Kidney capillary endothelial cell (primary cell): ENCODE measurements at regions not wholly inside any gene's neighbourhood (a gene's known extent, or its start where the extent isn't known, plus 50 kb on each side); places are given as distances from the start of the nearest gene placed in this dataset.
"Not testable (repeated sequence)": the region's sequence is repeated elsewhere in the genome, so short reads cannot be mapped to it uniquely, and the experiment has no call there.

Experiments
- DNase-seq: peaks from one replicate; pipeline ENCODE4 v3.0.0-alpha.2; 2018; ENCODE audit warnings: low spot score

DNA sequence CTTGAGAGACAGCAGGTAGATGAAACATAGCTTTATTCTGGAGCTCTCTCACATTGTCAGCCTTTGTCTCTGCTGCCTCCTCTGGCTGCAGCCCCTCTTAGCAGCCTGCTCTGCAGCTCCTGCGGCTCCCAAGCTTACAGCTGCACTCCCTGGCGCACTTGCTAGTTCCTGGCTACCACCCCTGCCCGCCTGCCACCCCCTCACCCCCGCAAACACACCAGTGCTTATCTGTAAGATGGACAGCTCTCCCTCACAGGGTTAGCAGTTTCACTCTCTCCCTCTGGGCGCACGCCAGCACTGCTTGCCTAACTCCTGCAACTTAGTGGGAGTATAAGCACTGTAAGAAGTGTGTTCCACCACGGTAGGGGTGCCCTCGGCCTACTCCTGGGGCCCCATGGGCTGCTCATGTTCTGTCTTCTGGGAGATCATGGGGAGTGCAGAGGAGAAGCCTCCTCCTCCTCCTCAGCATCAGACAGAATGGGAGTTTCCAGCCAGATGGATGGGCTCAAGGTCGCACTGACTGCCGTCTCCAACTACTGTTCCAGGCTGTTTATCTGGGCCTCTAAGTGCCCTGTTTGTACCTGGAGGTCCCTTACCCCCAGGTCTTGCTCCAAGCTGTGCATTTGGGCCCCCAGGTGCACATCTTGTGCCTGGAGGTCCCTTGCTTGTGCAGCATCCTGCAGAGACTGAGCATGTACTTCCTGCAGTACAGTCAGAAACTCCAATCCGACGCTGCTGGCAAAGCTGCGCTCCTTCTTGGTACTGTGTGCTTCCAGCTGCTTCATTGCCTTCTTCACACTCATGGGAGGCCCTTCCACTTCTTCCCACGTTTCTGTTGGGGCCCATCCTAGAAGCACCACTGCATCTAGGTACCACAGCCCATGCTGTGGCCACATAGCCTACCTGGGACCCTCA, 1388.1 kb downstream of the AMY1C start:
- no peak for DNase-seq

DNA sequence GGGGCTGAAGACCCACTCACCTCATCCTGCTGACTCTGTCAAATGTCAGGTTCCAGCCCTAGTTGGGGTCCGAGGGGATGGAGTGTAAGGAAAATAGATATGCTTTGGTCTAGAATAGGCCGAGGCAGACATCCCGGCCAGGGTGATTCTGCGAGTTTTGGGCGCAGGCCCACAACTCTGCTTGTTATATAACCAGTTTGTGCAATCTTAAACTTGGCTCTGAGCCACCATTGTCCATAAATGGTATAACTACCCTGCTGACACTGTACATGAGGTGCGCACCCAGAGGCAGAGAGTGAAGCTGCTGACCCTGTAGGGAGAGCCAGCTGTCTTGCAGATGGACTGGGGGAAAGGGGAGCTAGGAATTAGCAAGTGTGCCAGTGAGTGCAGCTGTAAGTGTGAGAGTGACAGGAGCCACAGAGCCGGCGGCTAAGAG, 1388.8 kb downstream of the AMY1C start:
- no peak for DNase-seq

DNA sequence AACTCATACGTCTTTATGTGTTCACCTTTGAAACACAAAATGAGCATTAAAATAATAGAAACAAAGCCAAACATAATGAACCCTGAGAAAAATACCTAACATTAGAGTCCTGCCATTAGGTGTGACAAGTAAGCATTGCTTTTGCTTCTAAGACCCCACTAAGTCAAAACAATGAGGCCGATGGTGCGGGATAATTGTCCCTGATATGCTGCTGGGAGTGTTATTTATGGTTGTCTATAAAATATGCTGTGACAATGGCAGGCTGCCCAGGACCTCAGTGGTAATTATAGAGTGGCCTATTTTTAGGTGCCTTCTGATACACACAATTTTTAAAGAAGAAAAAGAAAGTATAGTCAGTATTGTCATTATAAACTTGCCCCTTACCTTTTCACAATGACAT, 1423.1 kb downstream of the AMY1C start:
- no peak for DNase-seq

DNA sequence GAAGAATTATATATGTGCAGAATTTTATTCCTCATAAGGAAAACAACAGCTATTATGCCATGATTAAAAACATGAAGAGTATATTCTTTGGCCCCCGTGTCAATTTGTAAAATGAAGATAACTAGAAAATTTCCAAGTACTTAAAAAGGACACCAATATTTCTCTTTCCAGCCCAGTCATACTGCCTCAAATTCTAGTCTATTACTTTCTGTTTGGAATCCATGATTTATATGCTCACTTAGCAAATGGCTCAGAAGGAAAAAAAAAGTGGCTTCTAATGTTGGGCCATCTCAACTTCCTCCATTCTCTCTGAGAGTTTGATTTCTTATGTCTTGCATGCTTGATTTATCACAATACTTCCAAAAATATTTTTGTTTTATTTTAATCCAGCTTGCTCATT, 1431.1 kb downstream of the AMY1C start:
- no peak for DNase-seq

DNA sequence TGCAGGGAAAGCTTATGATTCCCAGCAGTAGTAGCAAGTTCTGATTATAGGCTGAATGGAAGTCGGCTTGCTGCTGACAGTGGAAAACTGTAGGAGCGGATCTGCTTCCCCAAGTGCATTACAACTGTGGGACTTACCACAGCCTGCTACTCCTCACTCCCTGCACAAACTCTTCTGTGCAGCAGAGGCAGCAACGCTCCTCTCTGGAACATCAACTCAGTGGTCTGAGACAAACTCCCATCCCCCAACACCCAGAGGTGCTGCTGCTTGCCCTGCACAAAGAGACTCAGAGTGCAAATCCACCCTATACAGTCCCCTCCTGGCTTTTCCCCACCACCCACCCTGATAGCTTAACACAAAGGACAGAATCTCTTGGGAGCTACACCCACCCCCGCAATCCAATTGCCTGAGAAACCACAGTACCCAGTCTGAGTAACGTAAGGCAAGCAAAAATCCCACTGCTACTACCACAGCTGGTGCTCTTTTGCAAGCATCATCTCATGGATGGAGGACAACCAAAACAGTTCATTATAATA, 1455.2 kb downstream of the AMY1C start:
- DNase-seq, result no peak

DNA sequence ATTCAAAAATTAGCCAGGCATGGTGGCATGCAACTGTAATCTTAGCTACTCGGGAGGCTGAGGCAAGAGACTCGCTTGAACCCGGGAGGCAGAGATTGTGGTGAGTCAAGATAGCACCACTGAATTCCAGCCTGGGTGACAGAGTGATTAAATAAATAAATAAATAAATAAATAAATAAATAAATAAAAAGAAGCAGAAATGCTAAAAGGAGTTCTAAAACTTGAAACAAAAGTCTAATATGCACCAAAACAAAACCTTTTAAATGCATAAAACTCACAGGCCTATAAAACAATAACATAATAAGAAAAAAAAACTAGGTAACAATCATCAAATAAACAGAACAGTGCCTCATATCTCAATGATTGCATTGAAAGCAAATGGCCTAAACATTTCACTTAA, 1458.9 kb downstream of the AMY1C start:
- no peak for DNase-seq

DNA sequence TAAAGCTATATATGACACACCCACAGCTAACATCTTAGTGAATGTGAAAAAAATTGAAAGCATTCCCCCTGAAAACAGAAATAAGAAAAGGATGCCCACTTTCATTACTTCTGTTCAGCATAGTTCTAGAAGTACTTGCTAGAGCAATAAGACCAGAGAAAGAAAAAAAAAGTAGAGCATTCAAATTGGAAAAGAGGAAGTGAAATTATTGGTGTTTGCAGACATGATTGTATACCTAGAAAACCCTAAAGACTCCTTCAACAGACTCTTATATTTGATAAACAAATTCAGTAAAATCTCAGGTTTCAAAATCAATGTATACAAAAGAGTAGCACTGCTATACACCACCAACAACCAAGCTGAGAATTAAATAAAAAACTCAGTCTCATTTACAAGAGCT, 1461.0 kb downstream of the AMY1C start:
- no peak for DNase-seq

DNA sequence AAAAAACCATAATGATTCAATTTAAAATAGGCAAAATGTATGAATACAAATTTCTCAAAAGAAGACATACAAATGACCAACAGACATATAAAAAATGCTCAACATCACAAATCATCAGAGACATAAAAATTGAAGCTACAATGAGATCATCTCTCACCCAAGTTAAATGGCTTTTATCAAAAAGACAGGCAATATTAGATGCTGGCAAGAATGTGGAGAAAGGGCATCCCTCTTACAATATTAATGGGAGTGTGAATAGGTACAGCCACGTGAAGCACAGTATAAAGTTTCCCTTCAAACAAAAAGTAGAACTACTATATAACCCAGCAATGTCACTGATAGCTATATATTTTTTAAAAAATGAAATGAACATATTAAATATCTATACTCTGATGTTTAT, 1481.7 kb downstream of the AMY1C start:
- DNase-seq, result no peak

DNA sequence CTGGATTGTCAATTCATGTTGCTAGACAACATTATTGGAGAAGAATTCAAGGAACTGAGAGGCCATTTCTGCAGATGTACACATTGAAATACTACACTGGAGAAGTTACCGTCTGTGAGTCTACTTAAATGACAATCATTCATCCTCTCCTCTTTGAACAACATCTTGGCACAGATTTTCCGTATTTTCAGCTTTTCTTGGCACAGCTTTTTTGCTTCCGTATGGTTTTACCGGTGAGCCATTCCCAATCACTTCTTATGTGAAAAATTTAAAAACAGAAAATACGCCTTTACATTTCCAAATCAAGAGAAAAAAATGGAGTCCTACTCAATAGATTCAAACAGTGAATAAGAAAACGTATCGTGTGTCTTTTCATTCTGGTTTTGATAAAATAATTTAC, 1493.7 kb downstream of the AMY1C start:
- no peak for DNase-seq

DNA sequence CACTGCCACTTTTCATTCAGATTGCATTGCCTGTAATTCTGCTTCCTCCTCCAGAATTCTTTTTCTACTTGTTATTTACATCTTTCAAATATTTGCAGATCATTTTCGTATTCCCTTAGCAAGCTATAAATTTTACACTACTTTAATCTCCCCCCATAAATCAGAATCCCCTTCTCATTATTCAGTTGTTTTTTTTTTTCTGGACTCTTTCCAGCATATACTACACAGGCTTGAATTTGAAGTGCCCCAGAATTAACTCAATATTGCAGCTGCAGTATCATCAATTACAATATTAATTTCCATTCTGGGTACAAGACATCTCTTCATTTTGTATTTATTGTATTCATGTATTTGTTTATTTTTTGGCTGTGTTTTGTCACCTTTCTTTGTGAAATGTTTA, 1494.3 kb downstream of the AMY1C start:
- no peak for DNase-seq

DNA sequence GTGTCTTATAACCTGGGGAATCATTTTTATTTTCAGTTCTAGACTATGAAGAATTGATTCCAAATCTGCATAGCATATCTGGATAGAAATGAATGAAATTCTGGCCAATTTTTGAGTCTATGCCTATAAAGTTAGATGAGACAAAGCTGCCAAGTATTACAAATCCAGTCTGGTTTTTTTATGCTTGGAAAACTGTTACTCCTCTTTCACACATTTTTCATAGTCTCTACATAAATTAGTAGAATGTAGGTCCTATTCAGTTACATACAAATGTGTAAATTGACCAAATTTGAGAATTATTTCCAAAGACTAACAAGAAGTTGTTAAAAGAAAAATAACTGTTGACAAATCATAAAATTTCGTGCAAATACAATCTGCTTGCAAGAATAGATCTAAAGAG, 1505.2 kb downstream of the AMY1C start:
- DNase-seq, result no peak

DNA sequence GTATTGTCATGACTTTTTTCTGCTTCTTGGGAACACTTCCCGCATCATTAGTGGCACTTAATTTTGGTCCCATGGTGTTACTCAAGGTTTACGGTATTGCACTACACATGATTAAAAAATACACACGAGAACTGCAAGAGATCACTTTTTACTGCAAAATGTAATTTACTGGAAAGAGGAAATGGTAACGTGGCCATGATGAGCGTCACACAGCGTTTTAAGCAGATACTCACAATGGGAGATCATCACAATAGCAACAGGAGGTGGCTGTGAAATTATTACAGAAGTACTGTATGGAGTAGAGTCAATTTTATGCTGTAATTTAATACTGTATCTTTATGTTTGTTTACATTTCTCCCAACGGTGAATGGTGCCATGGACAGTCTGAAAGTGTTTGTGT, 1510.3 kb downstream of the AMY1C start:
- DNase-seq, result no peak

DNA sequence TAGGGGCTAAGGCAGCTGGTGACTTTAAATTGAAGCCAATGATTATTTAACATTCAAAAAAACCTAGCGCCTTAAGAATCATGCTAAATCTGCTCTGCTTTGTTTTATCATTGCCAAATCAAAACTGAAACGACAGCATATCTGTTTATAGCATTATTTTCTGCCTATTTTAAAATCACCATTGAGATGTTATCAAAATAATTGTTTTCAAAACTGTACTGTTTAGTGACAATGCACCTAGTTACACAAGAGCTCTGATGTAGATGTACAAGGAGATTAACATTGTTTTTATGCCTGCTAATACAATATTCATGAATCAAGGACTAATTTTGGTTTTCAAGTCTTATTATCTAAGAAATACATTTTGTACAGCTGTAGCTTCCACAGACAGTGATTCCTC, 1521.3 kb downstream of the AMY1C start:
- DNase-seq, result no peak

DNA sequence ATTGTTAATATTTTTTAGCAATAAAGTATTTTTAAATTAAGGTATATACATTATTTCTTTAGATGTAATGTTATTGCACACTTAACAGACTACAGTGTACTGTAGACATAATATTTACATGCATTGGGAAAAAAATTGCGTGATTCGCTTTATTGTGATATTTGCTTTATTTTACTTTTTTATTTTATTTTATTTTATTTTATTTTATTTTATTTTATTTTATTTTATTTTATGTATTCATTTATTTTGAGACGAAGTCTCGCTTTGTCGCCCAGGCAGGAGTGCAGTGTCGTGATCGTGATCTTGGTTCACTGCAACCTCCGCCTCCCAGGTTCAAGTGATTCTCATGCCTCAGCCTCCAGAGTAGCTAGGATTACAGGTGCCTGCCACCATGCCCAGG, 1522.7 kb downstream of the AMY1C start:
- DNase-seq, result not testable (repeated sequence)

DNA sequence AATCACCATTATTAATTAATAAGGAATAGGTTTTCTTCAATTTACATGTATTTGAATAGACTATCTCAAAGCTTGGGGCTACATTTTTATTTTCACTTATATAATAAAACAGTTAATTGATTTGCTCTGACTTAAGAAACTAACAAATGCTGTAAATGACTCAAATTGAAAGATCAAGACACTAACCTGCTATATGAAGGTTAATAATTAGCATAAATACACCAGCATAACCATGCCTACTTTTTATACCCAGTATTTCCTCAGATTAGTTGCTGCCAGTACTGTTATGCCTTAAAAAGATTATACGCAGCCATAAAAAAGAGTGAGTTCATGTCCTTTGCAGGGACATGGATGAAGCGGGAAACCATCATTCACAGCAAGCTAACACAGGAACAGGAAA, 1545.1 kb downstream of the AMY1C start:
- DNase-seq, result no peak

DNA sequence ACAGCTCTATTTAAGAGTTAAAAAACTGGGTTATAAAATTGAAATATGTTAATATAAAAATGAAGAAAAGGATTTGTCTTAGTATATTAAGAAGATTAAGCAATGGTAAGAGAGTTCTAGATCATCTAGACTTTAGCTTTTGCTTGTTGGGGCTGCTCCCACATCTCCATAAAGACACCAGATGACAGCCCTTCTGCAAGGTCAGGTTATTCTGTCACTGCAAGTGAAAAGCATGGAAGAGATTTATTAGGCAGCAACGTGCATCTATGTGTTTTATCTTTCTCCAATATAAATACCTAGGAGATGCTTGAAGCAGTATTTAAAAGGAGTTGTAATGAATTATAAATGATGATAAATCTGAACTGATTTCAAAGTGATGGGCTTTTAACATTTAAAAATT, 1560.4 kb downstream of the AMY1C start:
- no peak for DNase-seq

DNA sequence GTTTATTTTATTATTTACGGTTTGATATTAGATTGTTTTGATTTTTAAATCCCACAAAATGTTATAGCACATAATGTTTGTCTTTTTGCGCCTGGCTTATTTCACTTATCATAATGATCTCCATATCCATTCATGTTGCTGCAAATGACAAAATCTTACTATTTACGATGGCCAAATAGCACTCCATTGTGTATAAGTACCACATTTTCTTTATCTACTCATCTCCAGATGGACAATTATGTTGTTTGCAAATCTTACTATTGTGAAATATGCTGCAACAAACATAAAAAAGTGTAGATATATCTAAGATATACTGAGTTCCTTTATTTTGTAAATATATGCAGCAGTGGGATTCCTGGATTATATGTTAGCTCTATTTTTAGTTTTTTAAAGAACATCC, 1568.3 kb downstream of the AMY1C start:
- DNase-seq, result no peak

DNA sequence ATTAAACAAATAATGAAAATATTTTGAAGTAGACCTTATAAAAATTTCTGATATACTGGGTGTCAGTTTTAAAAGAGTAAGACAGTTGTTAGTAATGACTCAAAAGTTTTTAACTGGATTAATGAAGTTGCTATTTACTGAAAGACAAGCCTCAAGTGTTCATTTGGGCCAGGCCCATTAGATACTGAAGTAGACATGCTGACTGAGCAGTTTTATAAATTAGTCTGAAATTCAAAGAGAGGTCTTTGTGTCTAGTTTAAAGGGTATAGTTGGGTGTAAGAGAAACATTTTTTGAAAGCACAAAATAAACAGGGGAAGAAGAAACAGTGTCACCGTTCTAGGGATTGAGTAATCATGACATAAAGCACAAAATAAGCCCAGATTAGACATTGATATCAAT, 1577.2 kb downstream of the AMY1C start:
- no peak for DNase-seq

DNA sequence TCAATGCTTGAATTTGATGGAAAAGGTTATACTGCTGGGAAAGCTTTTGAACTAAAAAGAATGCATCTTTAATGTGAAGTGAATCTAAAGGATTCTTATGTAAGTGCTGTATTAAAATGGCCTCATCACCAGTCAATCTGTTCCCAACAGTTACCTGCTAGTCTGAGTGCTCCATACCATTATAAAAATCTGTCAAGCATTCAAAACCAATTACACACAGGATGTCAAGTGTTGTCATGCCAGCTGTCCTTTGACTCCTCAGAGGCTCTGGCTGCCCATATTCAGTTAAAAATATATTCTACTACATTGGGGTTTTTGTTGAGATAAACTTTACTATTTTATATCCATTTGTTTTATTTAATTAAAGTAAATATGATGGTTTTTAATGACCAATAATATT, 1587.7 kb downstream of the AMY1C start:
- no peak for DNase-seq

DNA sequence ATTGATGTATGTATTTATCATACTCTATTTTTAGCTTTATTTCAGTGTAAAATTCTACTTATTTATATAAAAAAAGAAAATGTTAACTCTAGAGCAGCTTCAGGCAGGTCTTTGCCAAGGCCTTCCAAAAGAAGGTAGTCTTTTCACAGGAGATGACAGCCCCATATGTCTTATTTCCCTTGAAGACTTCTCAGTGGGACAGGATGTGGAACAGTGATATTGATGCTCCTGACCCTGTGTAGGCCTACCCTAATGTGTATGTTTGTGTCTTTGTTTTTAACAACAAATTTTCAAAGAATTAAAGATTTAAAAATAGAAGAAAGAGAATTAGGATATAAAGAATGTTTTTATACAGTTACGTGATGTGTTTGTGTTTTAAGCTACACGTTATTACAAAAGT, 1593.6 kb downstream of the AMY1C start:
- no peak for DNase-seq

DNA sequence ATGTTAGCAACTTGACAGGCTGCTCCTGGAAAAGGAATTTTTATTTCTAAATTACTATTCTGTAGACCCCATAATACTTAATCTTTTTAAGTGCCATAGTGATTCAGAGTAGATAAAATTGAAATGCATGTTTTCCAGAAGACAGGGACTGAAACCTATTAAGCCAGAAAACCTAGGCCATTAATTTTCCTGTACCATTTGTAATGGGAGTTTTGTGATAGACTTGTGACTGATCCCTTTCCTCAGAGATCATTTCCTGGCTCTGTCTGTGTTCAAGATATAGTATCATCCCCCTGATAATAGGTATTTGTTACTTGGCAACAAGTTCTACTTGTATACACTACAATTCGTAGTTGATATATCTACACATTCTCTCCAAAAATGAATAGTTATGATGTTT, 1609.8 kb downstream of the AMY1C start:
- DNase-seq, result no peak

DNA sequence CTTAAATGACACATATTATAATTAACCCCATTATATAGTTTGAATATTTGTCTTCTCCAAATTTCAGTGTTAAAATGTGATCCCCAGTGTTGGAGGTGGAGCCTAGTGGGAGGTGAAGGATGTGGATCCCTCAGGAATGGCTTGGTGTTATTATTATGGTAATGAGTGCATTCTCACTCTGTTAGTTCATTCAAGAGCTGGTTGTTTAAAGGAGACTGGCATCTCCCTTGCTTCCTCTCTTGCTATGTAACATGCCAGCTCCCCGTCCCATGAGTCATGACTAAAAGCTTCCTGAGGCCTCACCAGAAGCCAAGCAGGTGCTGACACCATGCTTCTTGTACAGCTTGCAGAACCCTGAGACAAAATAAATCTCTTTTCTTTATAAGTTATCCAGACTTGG, 1612.7 kb downstream of the AMY1C start:
- no peak for DNase-seq

DNA sequence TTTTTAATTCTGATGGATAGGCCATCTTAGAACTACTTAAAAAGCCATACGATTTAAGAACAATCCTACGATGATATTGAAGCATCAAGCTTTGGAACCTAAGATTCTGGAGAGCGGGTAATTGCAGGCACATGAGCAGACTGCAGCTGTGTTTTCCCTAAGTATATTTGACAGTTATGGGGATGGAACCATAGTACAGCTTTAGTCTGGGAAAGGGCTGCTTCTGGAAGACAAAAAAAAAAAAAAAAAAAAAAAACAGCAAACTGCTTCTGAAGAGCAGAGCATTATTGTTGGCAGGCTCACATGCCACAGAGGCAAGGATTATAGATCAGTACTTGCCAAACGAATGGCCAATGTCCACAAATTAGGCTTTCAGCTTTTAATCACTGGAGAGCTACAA, 1618.7 kb downstream of the AMY1C start:
- no peak for DNase-seq

DNA sequence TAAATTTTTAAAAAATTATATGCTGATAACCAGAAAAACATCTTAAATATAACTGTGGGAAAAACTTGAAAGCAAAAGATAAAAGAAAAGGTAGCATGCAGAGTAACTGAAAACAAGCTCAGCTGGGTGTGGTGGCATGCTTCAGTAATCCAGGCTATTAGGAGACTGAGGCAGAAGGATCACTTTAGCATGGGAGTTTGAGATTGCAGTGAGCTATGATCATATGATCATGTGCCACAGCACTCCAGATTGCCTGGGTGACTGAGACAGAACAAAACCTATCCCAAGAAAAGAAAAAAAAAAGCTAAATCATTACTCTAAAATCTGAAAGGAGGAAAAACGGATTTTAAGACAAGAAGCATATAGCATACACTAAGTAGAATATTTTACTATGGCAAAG, 1624.0 kb downstream of the AMY1C start:
- no peak for DNase-seq
